Dermis blood vessel endothelial cell (primary cell): ENCODE measurements at regions not wholly inside any gene's neighbourhood (a gene's known extent, or its start where the extent isn't known, plus 50 kb on each side); places are given as distances from the start of the nearest gene placed in this dataset.

ENCODE experiments used
- DNase-seq: peaks from one replicate; pipeline ENCODE4 v3.0.0; 2010

- no peak for DNase-seq
Observed at GRCh38 chr7:136247211-136247610, 270.1 kb upstream of the MTPN start.

- DNase-seq: no peak
Observed at GRCh38 chr7:136245327-136246004, 268.3 kb upstream of the MTPN start.

- no peak for DNase-seq
Observed at GRCh38 chr7:136234040-136234439, 256.9 kb upstream of the MTPN start.

GRCh38 chr7:136230210-136230609 is 253.1 kb upstream of the MTPN start:
- DNase-seq: no peak

- DNase-seq: no peak
Observed at GRCh38 chr7:136229790-136230189, 252.6 kb upstream of the MTPN start.

GRCh38 chr7:136228171-136228570 is 251.0 kb upstream of the MTPN start:
- DNase-seq: no peak

GRCh38 chr7:136214356-136214755 is 237.2 kb upstream of the MTPN start:
- DNase-seq: no peak

- DNase-seq: no peak
Observed at GRCh38 chr7:136213012-136213411, 235.9 kb upstream of the MTPN start.

GRCh38 chr7:136210664-136211063 is 233.5 kb upstream of the MTPN start:
- no peak for DNase-seq

GRCh38 chr7:136210079-136210478 is 232.9 kb upstream of the MTPN start:
- no peak for DNase-seq

- no peak for DNase-seq
Observed at GRCh38 chr7:136205956-136206355, 228.8 kb upstream of the MTPN start.

GRCh38 chr7:136198168-136198567 is 221.0 kb upstream of the MTPN start:
- DNase-seq: no peak

GRCh38 chr7:136194878-136195277 is 217.7 kb upstream of the MTPN start:
- no peak for DNase-seq

GRCh38 chr7:136193940-136194339 is 216.8 kb upstream of the MTPN start:
- DNase-seq: no peak

- DNase-seq: no peak
Observed at GRCh38 chr7:136189506-136189998, 212.4 kb upstream of the MTPN start.

- DNase-seq: no peak
Observed at GRCh38 chr7:136186281-136186680, 209.1 kb upstream of the MTPN start.

GRCh38 chr7:136184719-136185118 is 207.6 kb upstream of the MTPN start:
- no peak for DNase-seq

GRCh38 chr7:136183981-136184380 is 206.8 kb upstream of the MTPN start:
- DNase-seq: no peak

- no peak for DNase-seq
Observed at GRCh38 chr7:136180984-136181383, 203.8 kb upstream of the MTPN start.

GRCh38 chr7:136179851-136180721 is 202.9 kb upstream of the MTPN start:
- DNase-seq: no peak

GRCh38 chr7:136179154-136179553 is 202.0 kb upstream of the MTPN start:
- no peak for DNase-seq

- no peak for DNase-seq
Observed at GRCh38 chr7:136174477-136175125, 197.4 kb upstream of the MTPN start.

GRCh38 chr7:136173874-136174273 is 196.7 kb upstream of the MTPN start:
- DNase-seq: no peak

GRCh38 chr7:136171233-136171632 is 194.1 kb upstream of the MTPN start:
- DNase-seq: no peak
